Skeletal muscle cell (primary cell): ENCODE measurements at regions not wholly inside any gene's neighbourhood (a gene's known extent, or its start where the extent isn't known, plus 50 kb on each side); places are given as distances from the start of the nearest gene placed in this dataset.

Experiments used
- DNase-seq: peaks from one replicate; pipeline ENCODE4 v3.0.0-alpha.2; 2010; ENCODE audit warnings: low read depth
- H3K4me3 ChIP-seq: 2 replicates; pipeline ENCODE4 v1.5.1; 2011; ENCODE audit warnings: low read depth, mild to moderate bottlenecking, control low read depth, low read length, moderate library complexity

GRCh38 chr2:122236152-122236874, 480.9 kb downstream of the TSN start:
- peak; percentile 45 for DNase-seq
- H3K4me3 ChIP-seq: no peak overlapping the region

DNA sequence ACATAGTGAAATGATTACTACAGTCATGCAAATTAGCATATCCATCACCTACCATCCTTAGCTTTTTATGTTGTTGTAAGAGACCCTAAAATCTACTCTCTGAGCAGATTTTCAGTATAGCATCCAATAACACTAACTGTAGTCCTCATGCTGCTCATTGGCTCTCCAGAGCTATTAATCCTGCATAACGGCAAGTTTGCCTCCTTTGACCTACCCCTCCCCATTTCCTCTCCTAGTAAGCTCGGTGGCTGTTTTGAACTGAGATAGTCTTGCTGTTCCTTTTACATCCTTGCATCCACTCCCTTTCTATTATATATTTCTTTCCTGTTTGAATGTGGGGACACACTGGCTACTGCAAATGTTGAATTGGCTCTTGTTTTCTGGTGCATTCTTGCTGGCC, 481.5 kb downstream of the TSN start:
- H3K4me3 ChIP-seq: no peak overlapping the region
- DNase-seq: no peak

GRCh38 chr2:122237450-122237849, 482.0 kb downstream of the TSN start:
- DNase-seq: no peak
- H3K4me3 ChIP-seq: no peak overlapping the region

DNA sequence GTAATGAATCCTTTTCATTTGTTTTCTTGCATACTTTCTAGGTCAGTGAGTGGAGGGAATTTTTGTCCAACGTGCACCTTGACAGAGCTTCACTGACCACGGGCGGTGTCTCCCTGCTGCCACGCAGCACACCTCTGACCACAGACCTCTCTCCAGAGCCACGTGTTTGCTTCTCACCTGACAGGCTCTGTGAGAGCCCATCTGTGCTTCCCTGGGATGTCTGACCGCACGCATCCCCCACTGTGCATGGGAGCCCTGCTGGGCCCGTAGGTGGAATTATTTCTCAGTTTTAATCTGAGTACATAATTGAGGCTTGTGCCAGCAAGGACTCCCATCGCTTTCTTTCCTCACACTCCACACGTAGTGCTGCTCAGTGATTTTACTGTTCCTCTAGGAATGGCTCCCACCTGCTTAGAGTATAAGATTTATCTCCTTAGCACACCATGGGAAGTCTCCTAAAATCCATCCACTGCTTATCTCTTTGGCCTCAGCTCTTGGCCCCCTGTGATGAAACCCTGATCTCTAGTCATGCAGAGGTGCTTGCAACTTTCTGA, 482.6 kb downstream of the TSN start:
- H3K4me3 ChIP-seq: no peak overlapping the region
- no peak for DNase-seq

DNA sequence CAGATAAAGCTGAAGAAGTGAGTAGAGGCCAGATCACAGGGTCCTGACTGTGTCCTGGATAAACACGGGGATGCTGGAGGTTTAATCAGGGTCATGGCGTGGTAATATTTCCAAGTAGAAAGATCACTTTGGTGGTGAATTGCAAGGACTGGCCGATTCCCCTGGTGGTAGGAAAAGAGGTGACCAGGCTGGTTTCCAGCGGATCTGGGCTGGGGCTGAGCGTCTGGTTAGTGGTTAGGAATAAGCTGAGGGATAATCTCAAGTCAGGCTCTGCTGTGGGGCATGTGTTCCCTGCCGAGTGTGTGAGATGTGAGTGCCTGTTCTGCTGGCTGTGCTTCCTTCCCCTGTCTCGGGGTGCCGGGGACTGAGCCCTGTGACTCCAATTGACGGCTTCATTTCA, 484.0 kb downstream of the TSN start:
- no peak for DNase-seq
- H3K4me3 ChIP-seq: no peak overlapping the region

- DNase-seq: no peak
- no peak overlapping the region for H3K4me3 ChIP-seq
These were observed 489.3 kb downstream of the TSN start for GRCh38 chr2:122244598-122245229.

- no peak overlapping the region for H3K4me3 ChIP-seq
- no peak for DNase-seq
These were observed 494.2 kb downstream of the TSN start for GRCh38 chr2:122249673-122250072.

- H3K4me3 ChIP-seq: no peak overlapping the region
- DNase-seq: no peak
These were observed 495.7 kb downstream of the TSN start for GRCh38 chr2:122251158-122251557.

DNA sequence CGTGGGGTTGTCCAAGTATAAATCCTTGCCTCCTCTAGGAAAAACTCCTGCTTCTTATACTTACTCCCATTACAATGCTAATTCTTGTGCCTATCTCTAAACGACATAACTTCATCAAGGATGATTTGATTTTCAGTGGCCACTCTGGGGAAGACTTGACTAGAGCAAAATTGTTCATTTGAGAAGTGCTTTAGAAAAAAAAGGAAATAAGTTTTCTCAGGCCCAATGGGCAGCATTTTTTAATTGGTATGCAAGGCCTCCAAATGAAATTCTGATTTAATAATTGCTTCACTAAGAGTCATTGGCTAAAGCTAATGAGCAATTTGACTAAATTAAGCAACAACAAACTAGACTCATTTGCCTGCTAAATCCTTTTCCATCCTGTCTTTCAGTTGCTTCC, 496.1 kb downstream of the TSN start:
- no peak overlapping the region for H3K4me3 ChIP-seq
- DNase-seq: no peak

GRCh38 chr2:122255924-122256323, 500.5 kb downstream of the TSN start:
- H3K4me3 ChIP-seq: no peak overlapping the region
- no peak for DNase-seq

- H3K4me3 ChIP-seq: no peak overlapping the region
- DNase-seq: peak; percentile 21
These were observed 506.5 kb downstream of the TSN start for GRCh38 chr2:122261911-122262310.

GRCh38 chr2:122263746-122264145, 508.3 kb downstream of the TSN start:
- no peak for DNase-seq
- no peak overlapping the region for H3K4me3 ChIP-seq

- no peak overlapping the region for H3K4me3 ChIP-seq
- no peak for DNase-seq
These were observed 511.2 kb downstream of the TSN start for GRCh38 chr2:122266636-122267035.

DNA sequence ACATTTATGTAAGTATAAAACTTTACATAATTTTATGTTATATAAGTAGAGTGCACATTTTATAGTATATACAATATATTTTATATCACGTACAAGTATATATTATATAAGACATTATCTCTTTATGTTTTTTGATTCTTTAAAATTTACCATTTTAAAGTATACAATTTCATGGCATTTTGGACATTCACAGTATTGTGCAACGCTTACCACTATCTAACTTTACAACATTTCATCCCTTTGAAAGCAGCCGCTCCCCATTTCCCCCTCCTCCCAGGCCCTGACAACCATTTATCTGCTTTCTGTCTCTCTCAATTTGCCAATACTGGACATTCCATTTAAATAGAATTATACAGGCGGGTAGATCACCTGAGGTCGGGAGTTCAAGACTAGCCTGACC, 512.5 kb downstream of the TSN start:
- no peak overlapping the region for H3K4me3 ChIP-seq
- no peak for DNase-seq

- no peak overlapping the region for H3K4me3 ChIP-seq
- no peak for DNase-seq
These were observed 518.5 kb downstream of the TSN start for GRCh38 chr2:122273785-122274419.

- no peak overlapping the region for H3K4me3 ChIP-seq
- DNase-seq: no peak
These were observed 522.5 kb downstream of the TSN start for GRCh38 chr2:122277956-122278355.

DNA sequence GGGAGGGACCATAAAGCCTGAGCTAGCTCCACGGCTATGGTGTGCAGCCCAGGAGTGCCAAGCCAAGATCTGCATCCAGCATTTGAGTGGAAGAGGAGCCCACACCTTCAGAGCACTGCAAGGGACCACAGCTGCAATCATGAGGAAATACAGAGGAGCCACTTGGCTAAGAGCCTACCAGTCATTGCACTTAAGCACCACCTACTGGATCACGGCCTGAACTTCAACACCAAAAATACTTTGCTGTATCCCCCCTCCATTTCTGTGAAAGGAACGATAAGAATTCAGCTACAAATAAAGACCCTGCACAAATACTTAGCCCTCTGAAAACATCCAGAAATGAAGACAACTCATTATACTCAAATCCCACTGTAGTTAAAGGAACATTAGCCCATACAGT, 545.3 kb downstream of the TSN start:
- no peak overlapping the region for H3K4me3 ChIP-seq
- DNase-seq: no peak

GRCh38 chr2:122307763-122308162, 552.3 kb downstream of the TSN start:
- no peak for DNase-seq
- H3K4me3 ChIP-seq: no peak overlapping the region

DNA sequence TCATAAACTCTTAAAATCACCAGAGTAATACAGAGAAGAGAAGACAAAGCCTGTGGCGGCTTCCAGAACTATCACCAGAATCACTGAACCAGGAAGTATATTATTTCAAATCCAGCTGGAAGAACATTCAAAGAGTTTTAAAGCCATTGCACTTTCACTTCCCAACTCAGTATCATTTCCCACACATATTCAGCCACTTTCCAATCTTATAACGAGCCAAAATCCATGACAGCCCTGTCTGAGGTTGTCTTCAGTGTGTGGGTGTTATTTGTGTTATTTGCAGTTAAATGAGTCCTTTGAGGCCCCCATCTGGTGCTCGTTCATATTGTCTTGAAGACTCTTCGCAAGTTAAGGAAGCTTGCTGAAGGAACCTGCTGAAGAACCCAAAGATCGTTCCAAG, 559.9 kb downstream of the TSN start:
- DNase-seq: no peak
- no peak overlapping the region for H3K4me3 ChIP-seq

DNA sequence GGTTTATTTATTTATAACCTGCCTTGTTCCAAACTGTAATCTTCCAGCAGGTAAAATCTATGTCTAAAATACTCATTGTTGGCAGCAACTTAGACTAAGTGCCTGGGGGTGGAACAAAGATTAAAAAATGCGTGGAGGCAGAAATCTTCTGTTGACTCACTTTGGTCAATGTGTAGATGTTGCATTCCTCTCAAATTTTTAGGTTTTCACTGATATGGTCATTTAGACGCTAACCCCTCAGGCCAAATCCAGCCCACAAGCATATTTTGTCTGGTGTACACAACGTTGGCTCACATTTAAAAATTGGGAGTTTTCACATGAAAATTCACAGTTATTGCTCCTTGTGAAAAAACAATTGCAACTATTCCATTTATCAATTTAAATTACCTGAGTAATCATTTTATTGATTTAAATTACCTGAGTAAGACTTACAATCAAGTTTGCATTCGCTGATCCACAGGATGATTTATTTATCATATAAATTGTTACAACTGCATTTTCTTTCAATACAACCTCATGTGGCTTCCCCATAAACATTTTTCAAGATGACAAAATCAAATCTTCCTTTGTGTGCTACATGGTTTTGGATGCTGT, 564.2 kb downstream of the TSN start:
- no peak overlapping the region for H3K4me3 ChIP-seq
- DNase-seq: no peak
